ENCODE measurements at regions not wholly inside any gene's neighbourhood (a gene's known extent, or its start where the extent isn't known, plus 50 kb on each side); places are given as distances from the start of the nearest gene placed in this dataset.
"Not testable (repeated sequence)": the region's sequence is repeated elsewhere in the genome, so short reads cannot be mapped to it uniquely, and the experiment has no call there.

DNA sequence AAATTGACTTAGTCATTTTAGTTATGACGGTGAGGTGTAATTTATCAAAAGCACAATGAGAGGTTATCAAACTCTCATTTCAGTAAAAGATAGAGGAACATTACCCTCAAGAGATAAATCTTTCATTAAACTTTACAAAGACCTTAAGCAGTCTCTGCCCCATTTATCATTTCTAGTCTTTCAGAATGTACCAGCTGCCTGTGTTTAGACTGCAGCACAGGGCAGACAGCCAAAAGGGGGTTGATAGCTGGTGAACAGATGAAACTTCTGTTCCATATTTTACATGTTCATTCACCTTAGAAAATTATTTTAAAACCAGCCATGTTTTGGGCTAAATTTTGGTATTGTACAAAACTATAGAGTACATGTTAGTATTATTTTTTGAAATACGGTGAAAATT lies 514.6 kb upstream of the CNTN3 start:
- no peak for DNase-seq

DNA sequence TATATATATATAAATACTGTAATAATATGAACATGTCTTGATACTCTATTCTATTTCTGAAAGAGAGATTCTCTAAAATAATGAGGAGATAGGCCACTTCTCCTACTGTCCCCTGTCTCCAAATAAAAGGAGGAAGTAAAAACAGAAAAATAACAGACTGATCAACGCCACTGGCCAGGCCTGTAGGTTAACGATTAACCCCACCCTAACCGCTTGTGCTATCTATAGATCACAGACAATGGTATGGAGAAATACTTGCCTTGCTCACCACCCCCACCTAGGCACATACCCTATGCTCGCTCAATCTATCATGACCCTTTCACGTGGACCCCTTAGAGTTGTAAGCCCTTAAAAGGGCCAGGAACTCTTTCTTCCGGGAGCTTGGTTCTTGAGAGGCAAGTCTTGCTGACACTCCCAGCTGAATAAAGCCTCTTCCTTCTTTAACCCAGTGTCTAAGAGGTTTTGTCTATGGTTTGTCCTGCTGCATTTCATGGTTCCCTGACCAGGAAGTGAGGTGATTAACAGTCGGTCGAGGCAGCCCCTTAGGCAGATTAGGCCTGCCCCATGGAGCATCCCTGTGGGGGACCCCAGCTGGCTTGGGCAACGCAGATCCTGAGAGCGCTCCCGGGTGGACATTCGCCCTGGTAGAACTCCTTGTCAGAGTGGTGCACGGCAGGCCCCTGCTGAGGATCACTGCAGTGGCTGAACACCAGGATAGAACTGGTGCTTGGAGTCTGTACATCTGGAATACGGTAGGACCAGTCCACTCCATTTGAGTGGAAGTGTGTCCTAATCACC lies 521.8 kb upstream of the CNTN3 start:
- DNase-seq = no peak

DNA sequence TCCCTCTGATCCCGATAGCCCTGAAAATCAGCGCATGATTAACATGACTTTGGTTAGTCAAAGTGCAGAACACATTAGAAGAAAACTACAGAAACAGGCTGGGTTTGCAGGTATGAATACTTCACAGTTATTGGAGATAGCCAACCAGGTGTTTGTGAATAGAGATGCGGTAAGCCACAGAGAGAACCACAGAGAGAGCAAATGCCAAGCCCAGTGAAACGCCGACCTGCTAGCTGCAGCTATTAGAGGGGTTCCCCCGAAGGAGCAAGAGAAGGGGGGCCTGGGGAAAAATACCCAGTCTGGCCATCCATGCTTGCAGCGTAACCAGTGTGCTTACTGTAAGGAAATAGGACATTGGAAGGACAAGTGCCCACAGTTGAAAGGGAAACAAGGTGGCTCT lies 523.9 kb upstream of the CNTN3 start:
- no peak for DNase-seq

DNA sequence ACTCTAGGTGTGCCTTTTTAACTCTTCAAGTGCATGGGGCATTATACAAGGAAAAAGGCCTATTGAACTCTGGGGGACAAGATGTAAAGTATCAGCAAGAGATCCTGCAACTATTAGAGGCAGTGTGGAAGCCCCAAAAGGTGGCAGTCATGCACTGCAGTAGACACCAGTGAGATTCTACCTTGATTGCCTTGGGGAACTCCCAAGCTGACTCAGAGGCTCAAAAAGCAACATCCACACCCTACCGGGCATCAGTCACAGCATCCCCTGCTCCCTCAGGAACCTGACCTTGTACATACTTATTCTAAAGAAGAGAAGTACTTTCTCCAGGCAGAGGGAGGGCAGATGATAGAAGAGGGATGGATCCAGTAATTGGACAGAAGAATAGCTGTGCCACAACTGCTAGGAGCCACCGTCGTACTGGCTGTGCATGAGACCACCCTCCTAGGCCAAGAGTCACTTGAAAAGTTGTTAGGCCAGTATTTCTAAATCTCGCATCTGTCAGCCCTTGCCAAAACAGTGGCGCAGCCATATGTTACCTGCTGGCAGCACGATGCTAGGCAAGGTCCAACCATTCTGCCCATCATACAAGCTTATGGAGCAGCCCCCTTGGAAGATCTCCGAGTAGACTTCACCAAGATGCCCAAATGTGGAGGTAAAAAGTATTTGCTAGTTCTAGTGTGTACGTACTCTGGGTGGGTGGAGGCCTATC lies 523.1 kb upstream of the FRG2C start:
- DNase-seq = no peak

DNA sequence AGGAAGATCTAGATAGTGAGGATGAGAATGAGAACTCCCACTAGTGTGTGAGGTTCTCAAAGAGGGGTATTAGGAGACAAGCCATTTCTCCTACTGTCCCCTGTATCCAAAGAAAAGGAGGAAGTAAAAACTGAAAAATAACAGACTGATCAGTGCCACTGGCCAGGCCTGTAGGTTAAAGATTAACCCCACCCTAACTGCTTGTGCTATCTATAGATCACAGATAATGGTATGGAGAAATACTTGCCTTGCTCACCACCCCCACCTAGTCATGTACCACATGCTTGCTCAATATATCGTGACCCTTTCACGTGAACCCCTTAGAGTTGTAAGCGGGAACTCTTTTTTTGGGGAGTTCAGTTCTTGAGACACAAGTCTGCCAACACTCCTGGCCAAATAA lies 519.7 kb upstream of the FRG2C start:
- no peak for DNase-seq

DNA sequence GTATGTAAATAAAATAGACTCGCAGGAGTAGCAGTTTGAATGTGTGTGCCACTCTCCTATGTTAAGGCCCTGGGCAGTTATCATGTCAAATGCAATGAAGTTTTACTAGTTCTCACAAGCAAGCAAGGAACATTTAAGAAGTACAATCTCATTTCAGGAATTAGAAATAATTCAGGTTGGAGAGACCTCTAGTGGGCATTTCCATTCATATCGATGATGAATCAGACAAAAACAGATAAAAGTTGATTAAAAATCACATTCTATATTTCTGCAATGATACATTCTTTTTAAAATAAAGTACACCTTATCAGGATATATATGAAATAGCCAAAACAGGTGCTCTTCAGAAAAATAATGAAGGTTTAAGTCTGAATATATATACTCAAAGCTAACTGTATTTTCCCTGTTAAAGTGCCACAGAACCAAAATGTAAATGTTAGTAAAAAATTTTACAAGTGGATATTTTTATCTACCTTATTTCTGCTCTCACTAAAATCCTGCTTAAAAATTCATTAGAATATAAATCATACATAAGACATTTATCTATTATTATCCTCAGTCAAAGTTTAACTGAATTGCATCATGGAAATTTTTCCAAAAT lies 492.4 kb upstream of the FRG2C start:
- no peak for DNase-seq

DNA sequence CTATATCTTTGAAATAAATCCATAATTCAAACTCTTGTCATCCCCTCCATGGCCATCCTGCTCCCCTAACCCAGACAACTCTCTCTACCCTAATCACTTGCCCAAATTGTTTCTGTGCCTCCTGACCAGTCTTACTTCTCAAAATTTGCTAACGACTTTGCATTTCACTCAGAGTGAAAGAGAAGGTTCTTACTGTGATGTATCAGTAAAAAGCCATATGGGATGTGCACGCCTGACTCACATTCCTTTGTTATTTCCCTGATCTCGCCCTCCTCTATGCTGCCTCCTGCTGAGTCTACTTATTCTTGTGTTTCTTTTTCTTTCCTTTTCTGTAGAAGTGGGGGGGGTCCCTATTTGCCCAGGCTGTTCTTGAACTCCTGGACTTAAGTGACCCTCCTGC lies 487.2 kb upstream of the FRG2C start:
- DNase-seq = no peak

DNA sequence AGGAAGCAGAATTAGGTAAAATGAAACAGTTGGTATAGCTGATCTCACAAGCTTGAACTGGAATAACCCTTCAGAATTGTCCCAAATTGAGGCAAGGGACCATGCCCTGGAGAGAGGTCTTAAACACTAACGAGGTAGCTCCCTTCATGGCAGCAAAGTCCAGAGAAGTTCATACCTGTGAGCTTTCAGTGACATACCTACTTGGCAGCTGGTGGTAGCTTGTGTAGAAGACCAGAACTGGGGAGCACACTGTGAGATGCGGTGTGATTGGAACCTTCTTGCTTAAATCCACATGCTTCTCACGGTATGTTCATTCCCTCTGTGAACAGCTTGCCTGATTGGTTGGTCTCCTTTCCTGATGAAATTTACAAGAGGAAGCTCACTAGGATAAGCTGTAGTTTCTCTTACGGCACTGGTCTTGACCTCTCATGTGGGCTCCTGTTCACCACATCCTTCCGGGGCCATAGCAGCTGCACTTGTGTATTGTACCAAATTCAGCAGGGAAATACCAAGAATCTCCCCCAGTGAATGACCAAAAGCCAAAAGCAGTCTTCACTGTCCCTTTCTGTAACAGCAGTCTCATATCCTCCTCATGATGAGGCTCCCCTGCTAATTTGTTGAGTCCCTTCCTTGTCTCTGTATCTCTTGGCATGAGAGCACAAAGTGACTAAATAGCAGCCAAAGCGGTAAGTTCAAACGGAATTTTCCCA lies 483.7 kb upstream of the FRG2C start:
- no peak for DNase-seq

DNA sequence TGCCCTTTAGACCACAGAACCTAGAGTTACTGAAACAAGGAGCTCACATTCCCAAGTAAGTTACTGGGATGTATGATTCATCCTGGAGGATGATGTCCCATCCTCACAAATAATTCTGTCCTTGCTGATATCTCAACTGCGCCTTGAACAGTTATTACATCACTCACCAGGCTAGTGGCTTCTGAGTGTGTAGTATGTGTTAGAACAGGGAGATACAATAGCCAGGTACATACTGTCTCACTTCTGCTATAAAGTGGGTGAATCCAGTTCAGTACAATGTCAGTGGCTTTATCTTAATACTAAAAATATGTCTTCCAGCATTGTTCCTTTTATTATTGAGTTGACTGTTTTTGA lies 483.2 kb upstream of the FRG2C start:
- peak; percentile 3 for DNase-seq

DNA sequence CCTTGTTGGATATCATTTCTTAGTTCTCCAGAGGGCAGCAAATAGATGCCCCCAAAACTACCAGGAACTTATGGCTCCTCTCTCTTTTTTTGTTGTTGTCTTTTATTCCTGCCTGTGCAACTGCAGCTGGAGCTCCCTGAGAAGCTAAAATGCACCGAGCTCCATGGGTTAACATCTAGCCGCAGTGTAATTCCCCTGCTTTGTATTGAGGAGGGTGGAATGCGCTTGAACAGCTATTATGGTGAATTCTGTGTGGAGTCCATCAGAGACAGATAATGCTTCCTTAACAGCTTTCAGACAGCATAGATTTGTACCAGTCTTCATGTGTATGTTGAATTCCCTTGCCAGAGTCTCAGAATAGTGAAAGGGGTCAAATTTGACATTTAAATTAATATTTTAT lies 475.2 kb upstream of the FRG2C start:
- DNase-seq = no peak

DNA sequence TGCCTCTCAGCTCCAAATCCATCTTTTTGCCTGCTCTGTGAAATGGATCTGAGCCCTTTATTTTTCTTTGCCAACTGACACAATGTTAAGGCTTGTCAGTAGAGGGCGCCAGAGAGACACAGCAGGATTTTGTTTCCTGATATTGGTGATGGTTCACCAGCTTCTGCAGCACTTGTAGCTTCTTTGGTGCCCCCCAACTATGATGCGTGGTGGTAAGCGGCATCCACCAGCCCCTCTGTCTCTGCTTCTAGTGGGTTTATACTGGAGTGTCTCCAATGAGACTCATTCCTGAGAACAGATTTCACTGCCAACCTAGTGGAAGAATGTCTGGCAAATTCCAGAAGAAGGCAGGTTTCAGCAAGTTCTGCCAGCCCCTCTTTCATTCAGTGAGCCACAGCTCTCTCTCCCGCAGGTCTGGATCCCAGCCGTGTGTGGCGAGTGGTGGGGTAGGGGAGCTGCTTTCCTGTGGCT lies 471.9 kb upstream of the FRG2C start:
- peak; percentile 47 for DNase-seq

DNA sequence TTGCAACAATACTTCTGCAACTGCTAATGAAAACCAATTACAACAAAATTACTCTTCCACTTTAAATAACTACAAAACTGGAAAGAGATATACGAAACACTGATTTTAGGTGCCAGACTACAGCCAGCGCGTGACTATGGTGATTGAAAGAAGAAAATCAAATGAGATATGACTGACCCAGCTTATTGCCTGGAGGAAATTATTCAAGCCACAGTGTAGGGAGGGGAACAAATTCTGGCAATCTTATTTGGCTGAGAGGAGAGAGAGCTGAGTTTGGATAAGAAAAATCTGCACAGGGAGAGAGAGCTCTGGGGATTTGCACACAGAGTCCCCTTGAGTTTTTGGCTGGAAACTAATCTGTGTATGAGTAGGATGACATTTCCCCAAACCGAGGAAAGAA lies 470.3 kb upstream of the FRG2C start:
- no peak for DNase-seq

DNA sequence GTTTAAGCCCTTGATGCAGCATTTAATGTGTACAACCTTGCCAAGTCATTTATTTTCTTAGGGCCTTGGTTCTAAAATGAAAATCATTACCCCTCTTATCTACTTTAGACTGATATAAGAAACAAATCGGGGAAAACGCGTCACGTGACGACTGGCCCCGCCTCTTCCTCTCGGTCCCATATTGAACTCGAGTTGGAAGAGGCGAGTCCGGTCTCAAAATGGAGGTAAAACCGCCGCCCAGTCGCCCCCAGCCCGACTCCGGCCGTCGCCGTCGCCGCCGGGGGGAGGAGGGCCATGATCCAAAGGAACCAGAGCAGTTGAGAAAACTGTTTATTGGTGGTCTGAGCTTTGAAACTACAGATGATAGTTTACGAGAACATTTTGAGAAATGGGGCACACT lies 449.8 kb upstream of the FRG2C start:
- DNase-seq = not testable (repeated sequence)

DNA sequence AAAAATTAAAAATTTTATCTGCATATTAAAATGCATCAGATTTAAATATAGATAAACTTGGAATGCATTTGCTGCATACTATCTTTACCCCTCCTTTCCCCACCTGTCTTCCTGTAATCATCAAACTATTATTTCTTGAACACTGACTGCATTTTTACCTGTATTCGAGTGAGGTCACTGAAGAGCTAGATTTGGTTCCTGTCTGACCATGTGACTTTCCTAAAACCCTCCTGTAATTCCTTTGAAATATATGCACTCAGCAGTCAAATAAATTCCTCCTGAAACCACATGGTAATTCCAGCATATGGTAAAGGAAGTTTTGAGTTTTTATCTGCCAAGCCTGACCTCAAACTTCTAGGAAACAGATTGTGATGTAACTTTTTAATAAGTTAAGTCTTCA lies 445.6 kb upstream of the FRG2C start:
- DNase-seq = no peak

DNA sequence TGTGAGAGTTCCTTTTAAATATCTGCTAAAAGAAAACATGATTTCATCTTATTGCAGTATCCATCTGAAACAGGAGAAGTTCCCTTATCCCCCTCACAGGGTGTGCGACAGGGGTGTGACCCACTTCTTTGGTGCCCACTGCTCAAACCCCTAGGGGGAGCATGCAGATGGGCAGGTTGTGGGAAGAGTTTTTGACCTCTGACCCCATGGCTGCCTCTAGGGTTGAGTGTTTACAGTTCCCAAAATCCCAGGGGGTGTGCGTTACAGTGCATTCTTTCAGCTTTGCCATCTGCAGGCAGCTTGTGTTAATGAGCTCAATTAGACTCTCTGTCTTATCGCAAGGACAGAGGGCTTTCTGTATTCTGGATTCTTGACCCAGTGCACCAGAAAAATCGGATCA lies 443.2 kb upstream of the FRG2C start:
- no peak for DNase-seq

DNA sequence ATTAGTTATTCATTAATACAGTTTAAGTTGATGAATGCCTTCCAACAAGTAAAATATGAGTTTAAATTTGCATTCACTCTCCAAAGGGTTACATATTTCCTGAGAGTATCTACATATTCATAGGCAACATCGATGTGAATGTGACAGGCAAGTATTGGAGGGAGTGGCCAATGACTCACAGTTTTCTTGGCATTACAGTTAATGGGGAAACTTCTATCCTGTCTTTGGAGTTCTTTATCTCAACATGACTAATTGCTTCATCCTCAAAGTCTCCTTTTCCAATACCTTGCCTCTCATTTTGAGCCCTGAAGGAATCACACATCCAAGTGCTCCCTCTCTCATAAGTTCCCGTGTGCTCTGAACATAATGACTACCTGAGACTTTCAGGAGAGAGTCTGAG lies 439.7 kb upstream of the FRG2C start:
- DNase-seq = no peak

DNA sequence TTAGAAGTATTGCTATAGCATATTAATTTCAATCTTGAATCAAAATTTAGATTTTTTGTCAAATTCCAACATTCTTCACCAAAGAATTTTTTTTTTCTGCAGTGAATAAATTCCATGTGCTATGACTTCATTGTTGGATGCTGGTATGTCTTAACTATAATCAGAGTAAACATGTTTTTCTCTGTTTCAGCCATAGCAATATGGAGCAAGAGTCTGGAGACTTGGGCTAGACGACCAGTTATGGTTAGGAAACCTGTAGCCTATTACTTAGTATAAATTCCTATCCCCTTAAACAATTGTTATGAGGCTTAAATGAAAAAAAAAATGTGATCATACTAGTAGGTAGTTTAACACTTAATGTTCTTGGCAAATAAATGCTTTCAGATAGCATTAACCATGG lies 431.9 kb upstream of the FRG2C start:
- no peak for DNase-seq

DNA sequence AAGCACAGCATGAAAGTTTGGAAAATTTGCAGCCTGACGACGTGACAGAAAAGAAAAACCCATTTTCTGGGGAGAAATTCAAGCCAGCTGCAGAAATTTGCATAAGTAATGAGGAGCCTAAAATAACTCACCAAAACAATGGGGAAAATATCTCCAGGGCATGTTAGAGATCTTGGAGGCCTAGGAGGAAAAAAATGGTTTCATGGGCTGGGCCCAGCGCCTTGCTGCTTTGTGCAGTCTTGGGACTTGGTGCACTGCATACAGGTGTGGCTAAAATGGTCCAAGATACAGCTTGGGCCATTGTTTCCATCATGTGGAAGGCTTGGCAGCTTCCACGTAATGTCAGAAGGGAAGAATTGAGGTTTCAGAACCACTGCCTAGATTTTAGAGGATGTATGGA lies 428.5 kb upstream of the FRG2C start:
- no peak for DNase-seq

DNA sequence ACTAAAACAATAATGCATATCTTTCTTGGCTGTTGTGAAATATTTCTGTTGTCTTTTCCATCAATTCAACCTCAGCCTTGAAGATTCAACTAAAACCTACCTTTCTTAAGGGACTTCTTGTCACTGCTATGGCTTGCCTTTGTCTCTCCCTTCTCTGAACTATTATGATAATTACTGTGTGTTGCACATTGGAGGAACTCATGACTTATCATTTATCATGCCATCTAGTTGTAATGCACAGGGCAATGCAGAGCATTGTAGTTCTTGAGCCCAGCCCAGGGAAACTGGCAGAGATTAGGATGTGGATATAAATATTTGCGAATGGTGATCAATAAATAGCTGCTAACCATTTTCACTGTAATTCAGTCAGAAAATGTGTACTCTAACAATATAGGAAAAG lies 427.1 kb upstream of the FRG2C start:
- no peak for DNase-seq

DNA sequence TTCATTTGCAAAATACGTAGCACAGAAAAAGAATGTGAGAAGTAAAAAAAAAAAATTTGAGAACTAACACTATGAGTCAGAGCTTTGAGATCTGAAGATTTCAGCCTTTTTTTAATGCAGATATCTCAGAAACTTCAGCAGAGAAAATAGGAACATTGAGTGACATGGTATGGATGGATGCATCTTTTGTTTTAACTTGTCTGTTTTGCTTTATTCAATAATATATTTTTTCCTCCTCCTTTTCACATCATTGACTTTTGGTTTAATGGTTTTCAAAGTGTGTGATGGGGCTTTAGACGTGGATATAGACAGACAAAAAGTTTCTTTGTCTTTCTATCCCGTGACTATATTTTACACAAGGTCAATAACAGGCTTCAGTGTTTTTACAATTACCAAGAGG lies 426.7 kb upstream of the FRG2C start:
- DNase-seq = no peak

DNA sequence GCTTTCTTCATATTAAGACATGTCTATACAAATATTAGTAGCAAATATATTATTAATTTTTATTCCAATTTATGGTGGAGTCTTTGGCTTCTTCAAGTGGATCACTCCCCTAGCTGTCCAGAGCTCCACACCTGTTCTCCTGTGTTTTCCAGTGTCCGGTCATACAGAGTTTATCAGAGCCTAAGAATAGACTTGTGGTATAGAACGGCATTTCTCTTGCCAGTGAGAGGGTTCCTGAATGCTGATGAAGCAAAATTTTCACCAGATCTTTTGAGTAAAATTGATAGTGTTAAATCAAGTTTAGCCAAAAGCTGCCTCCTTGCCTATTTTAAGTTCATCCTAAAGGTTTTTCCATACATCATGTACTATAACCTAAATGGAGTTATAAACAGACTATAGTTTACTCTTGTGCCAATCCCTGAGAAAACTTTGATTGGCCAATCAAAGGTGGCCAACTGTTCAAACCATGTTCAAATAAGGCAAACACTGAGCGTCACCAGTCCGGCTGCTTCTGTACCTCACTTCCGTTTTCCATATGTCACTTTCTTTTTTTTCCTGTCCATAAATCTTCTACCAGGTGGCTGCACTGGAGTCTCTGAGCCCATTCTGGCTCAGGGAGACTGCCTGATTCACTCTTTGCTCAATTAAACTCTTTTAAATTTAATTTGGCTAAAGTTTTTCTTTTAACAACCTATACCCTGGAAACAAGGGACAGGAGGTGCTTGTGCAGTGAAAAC lies 422.7 kb upstream of the FRG2C start:
- DNase-seq = not testable (repeated sequence)

DNA sequence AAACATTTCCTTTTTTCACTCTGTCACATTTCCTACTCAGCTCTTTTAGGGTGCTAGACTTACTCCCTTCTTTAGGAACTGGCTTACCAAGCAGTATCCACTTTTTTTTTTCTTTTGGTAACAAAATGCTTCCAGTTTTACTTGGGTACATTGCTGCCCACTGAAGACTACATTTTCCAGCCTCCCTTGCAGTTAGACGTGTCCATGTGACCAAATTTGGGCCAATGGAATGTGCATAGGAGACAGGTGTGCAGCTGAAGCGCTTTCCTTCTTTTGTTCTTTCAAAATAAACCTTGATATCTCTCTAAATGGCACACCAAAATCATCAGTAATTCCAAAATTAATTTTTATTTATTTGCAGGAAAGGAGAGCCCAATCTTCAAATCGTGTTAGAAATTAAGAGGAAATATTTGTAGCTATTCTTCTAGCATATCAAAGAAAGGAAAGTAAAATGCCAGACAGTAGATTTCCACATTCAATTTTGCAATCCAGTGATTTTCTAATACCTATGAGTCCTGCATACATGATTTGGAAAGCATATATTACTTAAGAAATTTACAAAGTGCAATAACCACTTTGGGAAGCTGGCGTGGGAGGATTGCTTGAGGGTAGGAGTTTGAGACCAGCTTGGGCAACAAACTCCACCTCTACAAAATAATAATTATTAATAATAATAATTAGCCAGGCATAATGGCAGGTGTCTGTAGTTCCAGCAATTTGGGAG lies 422.0 kb upstream of the FRG2C start:
- no peak for DNase-seq

All from EL (cell line).